ENCODE measurements at regions not wholly inside any gene's neighbourhood (a gene's known extent, or its start where the extent isn't known, plus 50 kb on each side); places are given as distances from the start of the nearest gene placed in this dataset.

DNA sequence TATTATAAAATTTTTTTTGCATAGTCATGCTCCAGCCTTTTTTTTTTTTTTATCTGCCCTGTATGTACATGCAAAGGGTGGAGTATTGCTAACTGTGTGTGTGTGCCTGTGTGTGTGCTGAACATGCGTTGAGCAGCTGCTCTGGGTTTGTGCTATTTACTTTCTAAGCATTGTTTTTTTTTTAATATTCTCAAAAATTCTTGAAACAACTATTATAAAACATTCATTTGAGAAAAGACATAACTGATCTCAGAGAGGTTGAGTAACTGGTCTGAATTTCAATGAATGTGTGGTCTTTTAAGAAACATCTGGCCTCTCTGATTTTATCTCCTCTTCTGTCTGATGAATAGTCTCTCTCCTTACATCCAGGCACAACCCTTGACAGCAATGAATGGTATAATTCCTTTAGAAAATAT is 366.0 kb upstream of the SLC14A2 start:
- TF ChIP-seq EP300 (IDR thresholded peaks at IDR 0.05) = no peak
- no peak for TF ChIP-seq CTCF (IDR thresholded peaks at IDR 0.05)
